SK-N-MC (cell line): ENCODE measurements at regions not wholly inside any gene's neighbourhood (a gene's known extent, or its start where the extent isn't known, plus 50 kb on each side); places are given as distances from the start of the nearest gene placed in this dataset.

ENCODE experiments used
- EZH2 ChIP-seq: fragments of 200-600 bp; sonication (generic); IDR thresholded peaks from one replicate; pipeline ENCODE4 v1.6.1; 2017; ENCODE audit warnings: antibody characterized with exemption
- FOXP2 ChIP-seq: optimal IDR thresholded peaks from 2 replicates; pipeline ENCODE3; 2011; ENCODE audit warnings: mild to moderate bottlenecking, moderate library complexity; ENCODE audit not compliant: insufficient read depth; ENCODE audit errors: extremely low read length, control extremely low read depth
- POLR2AphosphoS5 ChIP-seq: IDR thresholded peaks from 2 replicates; pipeline ENCODE4 v1.6.1; 2012; ENCODE audit warnings: mild to moderate bottlenecking, low read depth, low read length, borderline replicate concordance

DNA sequence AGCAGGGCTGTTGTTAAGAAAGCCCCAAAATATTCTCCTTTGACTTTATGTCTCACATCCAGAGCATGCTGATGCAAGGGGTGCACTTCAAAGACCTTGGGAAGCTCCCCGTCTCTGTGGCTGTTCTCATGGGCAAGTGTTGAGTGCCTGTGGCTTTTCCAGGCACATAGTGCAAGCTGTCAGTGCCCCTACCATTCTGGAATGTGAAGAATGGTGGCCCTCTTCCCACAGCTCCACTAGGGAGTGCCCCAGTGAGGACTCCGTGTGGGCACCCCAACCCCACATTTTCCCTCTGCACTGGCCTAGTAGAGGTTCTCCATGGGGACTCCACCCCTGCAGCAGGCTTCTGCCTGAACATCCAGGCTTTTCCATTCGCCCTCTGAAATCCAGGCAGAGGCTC, 673.7 kb downstream of the HTR1B start:
- no peak for TF ChIP-seq EZH2
- TF ChIP-seq POLR2AphosphoS5, result no peak
- no peak for TF ChIP-seq FOXP2
